Heart right ventricle (tissue), 16 donors: ENCODE measurements at regions not wholly inside any gene's neighbourhood (a gene's known extent, or its start where the extent isn't known, plus 50 kb on each side); places are given as distances from the start of the nearest gene placed in this dataset.

Source experiments
- ATAC-seq, 8 donors: fragments of 200-7000 bp; cut with Tn5 transposase; one replicate each; pipeline ENCODE4 v1.9.1; 2020; ENCODE audit warnings: mild to moderate bottlenecking in 8 of 8, moderate library complexity in 8 of 8, moderate number of reproducible peaks in 1 of 8
- DNase-seq, 2 donors: peaks; one replicate each; pipeline ENCODE4 v3.0.0-alpha.2; 2020
- H3K27ac ChIP-seq, 10 donors: fragments of 200-600 bp; sonication (generic) in 2 of 10; one replicate each; pipeline versions ENCODE4 v1.5.0 to v1.8.0; 2020 to 2022; ENCODE audit warnings: mild to moderate bottlenecking in 3 of 10
- H3K27me3 ChIP-seq, 7 donors: fragments of 200-600 bp; one replicate each; pipeline ENCODE4 v1.8.0; 2021 to 2022; ENCODE audit warnings: mild to moderate bottlenecking in 2 of 7
- H3K36me3 ChIP-seq, 9 donors: fragments of 200-600 bp; sonication (generic) in 1 of 9; one replicate each; pipeline versions ENCODE4 v1.5.0 to v1.8.0; 2020 to 2022; ENCODE audit warnings: mild to moderate bottlenecking in 2 of 9
- H3K4me1 ChIP-seq, 9 donors: fragments of 200-600 bp; sonication (generic) in 1 of 9; one replicate each; pipeline versions ENCODE4 v1.5.0 to v1.8.0; 2020 to 2022; ENCODE audit warnings: mild to moderate bottlenecking in 4 of 9
- H3K4me3 ChIP-seq, 10 donors: fragments of 200-600 bp; sonication (generic) in 2 of 10; one replicate each; pipeline versions ENCODE4 v1.5.0 to v1.8.0; 2020 to 2022; ENCODE audit warnings: mild to moderate bottlenecking in 7 of 10, moderate library complexity in 2 of 10
- H3K9me3 ChIP-seq, 11 donors: fragments of 200-600 bp in 10 of 11; sonication (generic) in 2 of 11; one replicate each; pipeline versions ENCODE4 v1.5.0 to v1.8.0; 2013 to 2022; ENCODE audit warnings: mild to moderate bottlenecking in 2 of 11, control low read depth in 1 of 11, moderate library complexity in 1 of 11
- CTCF ChIP-seq, 9 donors: fragments of 200-600 bp; sonication (generic) in 2 of 9; IDR thresholded peaks; one replicate each; pipeline versions ENCODE4 v1.5.0 to v1.8.0; 2021 to 2022; ENCODE audit warnings: antibody characterized with exemption in 9 of 9, mild to moderate bottlenecking in 5 of 9, moderate library complexity in 1 of 9
- WGBS, 2 donors: extraction: QIAGEN DNeasy Blood & Tissue Kit; methylation state at CpG; one replicate each; pipeline ENCODE4 v1.1.7; 2013; ENCODE audit warnings: inconsistent platforms in 1 of 2; 5-methylcytosine and 5-hydroxymethylcytosine counted together
- intact Hi-C, 10 donors: fragments of 100-400 bp; cut with DNase I; formaldehyde crosslinking; loops; one replicate each; pipeline versions ENCODE4 v1.11.1 to v1.14.2; 2022
- donor health status: Arrhythmogenic right ventricular cardiomyopathy.
- donor health status: ischemic (EF 13 %, LVEDD 7.1; RV severe dilation, severe dysfunction).
- donor health status: healthy with polysubstance abuse.
- donor health status: DM: no; HTN: yes; CAD: no.
- donor health status: DM: no; HTN: no; CAD: no.
- donor health status: ischemic (EF 25% LVEDD 6.9; RV normal size, moderate dysfunction).
- donor health status: ischemic (EF 25% LVEDD 5.7; RV mildly dilated, moderate dysfunction).
- donor health status: healthy.
- donor health status: DM: yes; HTN: yes; CAD: no.
- donor health status: Ischemic cardiomyopathy.
- donor health status: ischemic (EF 35%, LVEDD 5.7; RV mildly dilated, moderate dysfunction).
- donor health status: nonischemic (EF 11% LVEDD 7.7; RV severe dilation, severe dysfunction).
- donor health status: DM: yes; HTN: yes; CAD: no.
- donor health status: PGD.
- donor health status: ischemic (EF 29% LVEDD 5.4; RV normal size, mild dysfunction).
- donor health status: nonischemic (EF 23%, LVEDD 6.1; RV moderate dilation, normal function).

DNA sequence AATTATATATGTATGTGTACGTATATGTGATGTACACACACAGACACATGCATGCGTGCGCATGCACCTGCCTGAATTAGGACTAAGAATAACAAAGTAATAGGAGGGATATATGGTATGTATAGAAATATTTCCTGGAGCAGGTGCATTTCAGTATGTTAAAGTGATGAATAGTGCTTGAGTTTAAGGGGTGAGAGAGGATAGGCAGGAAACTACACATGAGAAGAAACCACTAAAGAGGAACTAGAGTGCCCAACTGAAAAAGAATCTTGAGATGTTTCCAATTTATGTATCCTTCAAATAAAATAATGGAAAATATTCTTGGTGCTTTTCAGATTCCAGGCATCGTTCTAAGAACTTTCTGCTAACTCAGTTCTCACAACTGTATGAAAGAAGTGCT is 52.6 kb upstream of the UNC5C start:
- H3K27ac ChIP-seq = no peak overlapping the region
- no peak overlapping the region for H3K4me3 ChIP-seq
- no peaks in the 10 kb centered on the region for H3K9me3 ChIP-seq
- no peaks in the 10 kb centered on the region for H3K27me3 ChIP-seq
- no peaks in the 10 kb centered on the region for H3K36me3 ChIP-seq
- ATAC-seq = no peak
- intact Hi-C loops = no loop called here
- TF ChIP-seq CTCF (IDR thresholded peaks at IDR 0.05) = no peak
- WGBS, 2 donors = 87 to 89% methylated on average over 4 of the region's 4 CpGs
- H3K4me1 ChIP-seq = no peaks in the 10 kb centered on the region
- no peak for DNase-seq

DNA sequence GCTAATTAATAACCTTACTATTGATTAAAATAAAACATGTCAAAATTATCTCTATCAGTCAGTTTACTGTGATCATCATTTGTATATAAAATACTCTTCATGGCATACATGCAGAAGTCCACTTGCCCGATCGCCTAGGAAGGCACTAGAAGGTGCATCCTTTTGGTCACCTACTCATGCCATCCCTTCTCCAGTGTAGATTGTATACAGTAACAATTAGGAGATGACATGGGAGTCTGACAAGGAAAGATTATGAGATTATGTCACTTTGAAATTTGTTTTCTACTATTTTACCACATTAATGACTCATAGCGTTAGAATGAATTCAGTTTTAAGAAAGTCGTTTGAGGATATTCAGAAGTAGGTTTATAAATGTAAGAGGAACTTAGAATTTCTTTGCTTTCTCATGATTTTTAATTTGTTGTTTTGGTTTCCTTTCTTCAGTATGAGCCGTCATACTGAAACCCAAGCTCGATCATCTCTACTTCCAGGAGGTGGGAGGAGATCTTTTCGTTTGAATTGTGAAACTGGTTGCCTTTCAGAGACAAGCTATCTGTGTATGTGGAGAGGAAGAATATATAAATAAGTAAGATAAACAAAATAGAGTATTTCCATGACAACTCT is 51.1 kb upstream of the UNC5C start:
- Histone ChIP-seq H3K4me1 (no peaks in the 10 kb centered on the region), H3K9me3 (no peaks in the 10 kb centered on the region), H3K4me3 (no peak overlapping the region), H3K36me3 (no peaks in the 10 kb centered on the region), H3K27me3 (no peaks in the 10 kb centered on the region), H3K27ac (no peak overlapping the region)
- no peak for TF ChIP-seq CTCF (IDR thresholded peaks at IDR 0.05)
- ATAC-seq = no peak
- intact Hi-C loops = no loop called here
- no peak for DNase-seq
- WGBS, 2 donors = 76 to 83% methylated on average over 7 of the region's 7 CpGs
